Pons (tissue), 1 donor: ENCODE measurements at regions not wholly inside any gene's neighbourhood (a gene's known extent, or its start where the extent isn't known, plus 50 kb on each side); places are given as distances from the start of the nearest gene placed in this dataset.
"Not testable (repeated sequence)": the region's sequence is repeated elsewhere in the genome, so short reads cannot be mapped to it uniquely, and the experiment has no call there.

Experiments
- DNase-seq: peaks from one replicate; pipeline ENCODE4 v3.0.0-alpha.2; 2016; ENCODE audit warnings: low spot score

DNA sequence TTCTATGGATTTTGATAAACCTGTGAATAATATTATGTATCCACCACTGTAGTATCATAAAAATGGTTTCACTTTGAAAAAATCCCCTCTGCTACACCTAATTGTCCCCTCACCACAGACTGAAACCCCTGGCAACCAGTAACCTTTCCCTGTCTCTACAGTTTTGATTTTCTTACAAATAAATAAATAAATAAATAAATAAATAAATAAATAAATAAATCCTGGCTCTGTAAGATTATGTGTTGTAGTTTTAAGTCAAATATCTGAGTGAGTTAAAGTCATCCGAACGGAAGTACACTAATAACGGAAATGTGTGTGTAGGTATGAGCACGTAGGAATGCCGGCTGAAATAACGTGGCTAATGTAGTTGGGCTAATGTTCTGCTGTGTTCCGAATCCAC lies 641.5 kb downstream of the GABRG1 start:
- no peak for DNase-seq

DNA sequence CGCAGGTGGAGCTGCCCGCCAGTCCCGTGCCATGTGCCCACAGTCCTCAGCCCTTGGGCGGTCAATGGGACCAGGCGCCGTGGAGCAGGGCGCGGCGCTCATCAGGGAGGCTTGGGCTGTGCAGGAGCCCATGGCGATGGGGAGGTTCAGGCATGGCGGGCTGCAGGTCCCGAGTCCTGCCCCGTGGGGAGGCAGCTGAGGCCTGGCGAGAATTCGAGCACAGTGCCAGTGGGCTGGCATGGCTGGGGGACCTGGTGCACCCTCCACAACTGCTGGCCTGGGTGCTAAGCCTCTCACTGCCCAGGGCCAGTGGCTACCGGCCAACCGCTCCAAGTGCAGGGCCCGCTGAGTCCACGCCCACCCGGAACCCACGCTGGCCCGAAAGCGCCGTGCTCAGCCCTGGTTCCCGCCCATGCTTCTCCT lies 646.5 kb downstream of the GABRG1 start:
- DNase-seq: no peak

DNA sequence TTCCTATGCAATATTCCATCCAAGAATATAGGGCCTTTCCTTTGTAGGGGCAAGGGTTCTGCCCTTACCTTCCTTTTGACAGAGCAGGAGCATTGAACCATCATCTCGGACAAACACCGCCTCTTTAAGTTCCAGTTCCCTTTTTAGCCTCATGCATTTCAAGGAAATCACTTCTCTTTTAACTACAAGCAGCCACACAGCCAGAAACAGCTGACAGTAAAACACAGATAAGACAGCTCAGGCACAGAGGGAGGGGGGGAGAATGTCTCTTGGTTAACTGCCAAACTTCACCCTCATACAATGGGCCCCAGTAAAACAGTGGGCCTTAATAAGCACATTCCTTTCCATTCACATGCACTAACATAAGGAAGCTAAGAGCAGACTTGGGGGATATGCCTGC lies 648.3 kb downstream of the GABRG1 start:
- DNase-seq: no peak

DNA sequence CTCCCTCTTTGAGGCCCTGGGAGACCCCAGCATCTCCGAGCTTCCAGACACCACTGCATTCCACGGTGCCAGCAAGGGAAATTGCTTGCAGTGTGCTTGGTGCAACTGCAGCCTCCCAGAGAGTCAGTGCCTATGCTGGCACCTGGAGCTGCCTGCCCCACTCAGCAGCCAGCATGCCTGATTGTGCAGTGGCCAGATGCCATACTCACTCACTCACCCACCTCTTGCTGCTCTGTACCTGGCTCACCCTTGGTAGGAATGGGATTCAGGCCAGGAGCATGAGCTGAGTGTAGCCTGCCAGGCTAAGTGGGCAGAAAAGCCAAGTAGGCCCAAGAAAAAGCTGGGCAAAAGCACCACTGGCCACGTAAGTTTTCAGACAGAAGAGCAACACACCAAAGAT lies 651.4 kb downstream of the GABRG1 start:
- DNase-seq: no peak

DNA sequence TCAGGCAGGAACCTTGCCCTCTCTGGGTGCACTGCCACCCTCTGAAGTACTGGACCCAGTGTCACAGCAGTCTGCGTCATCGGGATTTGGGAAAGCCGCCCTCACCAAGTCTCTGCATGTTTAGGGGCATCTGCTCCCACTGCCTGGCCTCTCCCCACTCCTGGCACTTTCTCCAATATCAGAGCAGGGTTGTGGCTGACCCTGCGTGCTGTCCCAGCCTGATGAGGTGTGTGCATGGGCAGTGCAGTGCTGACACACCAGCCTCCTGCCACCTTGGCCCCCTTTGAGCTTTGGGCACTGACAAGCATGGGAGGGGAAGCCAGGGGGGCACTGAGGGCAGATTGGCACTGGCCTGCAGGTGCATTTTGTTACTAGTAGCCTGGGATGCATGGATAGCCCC lies 652.5 kb downstream of the GABRG1 start:
- no peak for DNase-seq

DNA sequence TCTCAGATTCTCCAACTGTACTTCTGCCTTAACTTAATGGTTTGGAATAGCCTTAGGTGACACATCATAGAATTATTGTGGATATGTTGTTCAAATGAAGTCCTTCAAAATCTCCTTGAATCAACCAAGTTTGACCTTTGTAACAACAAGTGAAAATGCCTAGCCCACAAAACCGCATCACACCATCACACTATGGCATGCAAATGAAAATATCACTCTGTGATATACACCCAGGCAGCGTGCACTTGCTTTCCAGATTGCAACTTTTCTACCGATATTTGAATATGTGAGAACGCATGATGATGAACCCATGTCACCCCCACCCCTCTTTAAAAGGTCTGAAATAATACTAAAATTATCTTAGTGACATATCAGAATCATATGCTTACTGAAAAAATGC lies 656.7 kb downstream of the GABRG1 start:
- no peak for DNase-seq

DNA sequence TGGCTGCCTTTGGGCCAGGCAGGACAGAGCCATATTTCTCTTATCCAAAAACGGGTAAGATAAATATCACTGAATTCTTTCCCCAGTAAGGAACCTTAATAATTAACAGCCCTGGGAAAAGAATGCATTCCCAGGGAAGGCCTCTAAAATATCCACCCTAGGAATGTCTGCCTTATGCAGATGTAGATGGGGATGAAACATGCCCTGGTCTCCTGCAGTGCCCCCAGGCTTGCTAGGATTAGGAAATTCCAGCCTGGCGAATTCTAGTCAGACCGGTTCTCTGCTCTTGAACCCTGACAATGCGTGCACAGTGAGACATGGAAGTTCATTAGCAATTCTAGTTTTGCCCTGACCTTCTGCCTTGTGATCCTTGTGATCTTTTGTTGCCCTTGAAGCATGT lies 663.7 kb downstream of the GABRG1 start:
- not testable (repeated sequence) for DNase-seq

DNA sequence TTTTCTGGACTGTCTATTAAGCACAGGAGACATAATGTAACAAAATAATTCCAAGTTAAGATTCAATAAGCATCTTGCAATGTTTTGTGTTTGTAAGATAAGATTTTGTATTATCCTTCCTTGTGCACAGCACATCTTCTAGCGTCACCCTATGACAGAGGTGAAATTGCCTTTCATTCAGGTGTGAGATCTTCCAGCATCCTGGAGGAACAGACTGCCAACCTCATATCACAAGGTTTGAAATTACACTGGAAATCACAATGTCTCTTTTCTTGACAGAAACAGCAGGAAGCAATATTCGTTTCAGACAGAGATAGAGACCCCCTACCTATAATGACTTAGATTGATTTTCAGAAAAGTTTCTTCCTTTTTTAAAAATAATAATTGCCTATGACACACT lies 668.6 kb downstream of the GABRG1 start:
- DNase-seq: no peak

DNA sequence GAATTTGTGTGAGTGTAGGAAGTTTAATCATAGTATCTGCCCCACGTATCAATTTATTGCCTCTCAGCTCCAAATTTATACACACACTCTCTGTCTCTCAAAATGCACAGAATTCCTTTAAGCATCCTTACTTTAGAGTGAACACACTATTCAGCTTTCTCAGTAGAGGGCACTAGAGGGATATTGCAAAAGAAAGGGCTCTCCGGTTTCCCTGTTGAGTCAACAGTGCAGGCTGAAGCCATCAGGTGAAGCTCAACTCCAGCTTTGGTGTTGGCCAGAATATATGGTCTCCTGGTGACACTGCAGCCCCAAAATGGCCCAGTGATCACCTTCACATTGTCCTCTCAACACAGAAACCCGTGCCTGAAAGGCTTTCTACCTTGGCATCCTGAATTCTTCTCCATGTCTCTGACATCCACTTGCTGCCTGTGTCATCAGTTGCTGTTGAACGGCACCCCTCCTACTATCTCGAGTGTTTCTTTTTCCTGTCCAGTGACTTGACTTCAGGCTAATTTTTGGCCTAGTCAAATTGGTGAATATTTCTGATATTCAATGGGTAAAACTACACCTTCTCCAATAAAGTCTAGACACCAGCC lies 670.5 kb downstream of the GABRG1 start:
- peak; percentile 60 for DNase-seq

DNA sequence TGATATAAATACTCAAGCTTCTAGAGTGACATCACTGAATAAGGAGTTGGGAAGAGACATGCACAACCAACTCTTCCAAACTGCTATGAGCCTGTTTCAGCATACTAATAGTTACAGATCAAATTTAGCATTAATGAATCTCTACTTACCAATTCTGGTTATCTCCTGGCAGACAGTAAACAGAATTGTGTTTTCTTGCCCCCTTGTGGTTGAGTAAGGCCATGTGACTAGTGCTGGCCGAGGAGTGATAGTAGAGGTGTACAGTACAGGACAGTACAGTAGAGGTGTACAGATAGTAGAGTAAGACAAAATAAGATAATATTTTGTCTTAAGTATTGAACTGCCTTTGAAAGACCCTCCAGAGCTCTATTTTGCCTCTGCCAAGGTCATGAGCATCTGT lies 681.4 kb downstream of the GABRG1 start:
- DNase-seq: peak; percentile 17

DNA sequence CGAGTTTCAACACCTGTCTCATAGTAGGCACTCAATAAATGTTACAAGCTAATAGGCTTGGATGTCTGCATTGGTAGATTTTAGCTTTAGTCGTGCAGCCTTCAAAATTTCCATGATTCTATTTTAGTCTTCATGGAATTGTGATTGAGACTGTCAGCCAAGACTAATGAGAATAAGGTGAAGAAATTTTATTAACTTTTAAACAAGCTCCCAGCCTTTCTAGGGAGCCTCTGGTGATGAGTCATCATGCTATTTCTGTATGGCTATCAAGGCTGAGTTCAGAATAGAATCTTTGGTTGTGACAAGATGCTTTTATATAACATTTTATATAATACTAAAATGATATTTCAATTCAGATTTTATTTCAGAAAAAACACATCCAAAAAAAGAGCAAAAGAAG lies 685.8 kb downstream of the GABRG1 start:
- no peak for DNase-seq

DNA sequence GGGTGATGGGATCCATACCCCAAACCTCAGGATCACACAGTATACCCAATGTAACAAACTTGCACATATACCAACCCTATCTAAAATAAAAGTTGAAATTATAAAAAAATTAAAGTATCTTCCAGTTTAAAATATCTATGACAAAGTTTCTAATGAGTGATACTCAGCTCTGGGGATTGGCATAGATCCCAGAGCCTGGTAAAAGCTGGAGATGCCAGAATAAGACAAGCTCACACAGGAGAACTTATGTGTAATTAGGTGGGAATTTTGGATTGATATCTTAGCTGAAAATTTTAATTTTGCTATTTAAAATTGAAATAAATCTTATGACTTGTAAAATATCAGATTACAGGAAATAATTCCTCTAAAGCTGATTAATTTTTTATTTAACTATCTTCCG lies 686.5 kb downstream of the GABRG1 start:
- no peak for DNase-seq

DNA sequence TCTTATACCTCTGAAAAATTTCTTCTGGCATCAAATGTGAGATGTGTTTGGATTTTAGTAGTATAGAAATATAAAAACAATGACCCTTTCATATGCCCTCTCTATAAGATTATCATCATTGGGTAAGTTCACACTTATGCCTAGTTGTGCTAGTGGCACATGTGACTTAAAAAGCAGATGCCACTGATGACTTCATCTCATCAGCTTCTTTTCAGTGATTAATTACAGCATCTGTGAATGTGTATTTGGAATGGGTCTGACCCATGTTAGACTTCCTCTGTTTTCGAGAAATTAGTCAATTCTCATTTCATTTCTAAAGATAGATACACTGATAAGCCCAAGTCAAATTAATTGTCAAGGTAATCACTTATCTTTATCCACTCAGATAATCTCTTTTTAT lies 698.7 kb downstream of the GABRG1 start:
- DNase-seq: no peak

DNA sequence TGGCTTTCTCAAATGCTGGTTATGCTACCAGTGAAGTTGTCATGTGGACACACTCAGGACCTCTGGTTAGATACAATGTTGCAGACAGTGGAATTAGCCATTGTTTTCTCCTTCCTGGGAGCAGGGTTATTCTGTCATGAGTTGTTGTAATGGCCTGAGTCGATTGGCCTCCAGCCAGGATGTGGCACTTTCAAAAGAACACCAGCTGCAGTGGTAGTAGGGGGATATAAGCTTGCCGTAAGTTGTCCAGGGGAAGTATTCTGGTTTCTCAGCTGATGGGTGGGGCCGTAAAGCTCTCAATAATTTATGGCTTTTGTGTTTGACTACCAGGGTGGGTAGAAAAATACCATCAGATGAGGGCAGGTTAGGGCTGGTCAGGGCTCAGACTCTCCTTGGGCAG lies 697.5 kb upstream of the GNPDA2 start:
- DNase-seq: no peak

DNA sequence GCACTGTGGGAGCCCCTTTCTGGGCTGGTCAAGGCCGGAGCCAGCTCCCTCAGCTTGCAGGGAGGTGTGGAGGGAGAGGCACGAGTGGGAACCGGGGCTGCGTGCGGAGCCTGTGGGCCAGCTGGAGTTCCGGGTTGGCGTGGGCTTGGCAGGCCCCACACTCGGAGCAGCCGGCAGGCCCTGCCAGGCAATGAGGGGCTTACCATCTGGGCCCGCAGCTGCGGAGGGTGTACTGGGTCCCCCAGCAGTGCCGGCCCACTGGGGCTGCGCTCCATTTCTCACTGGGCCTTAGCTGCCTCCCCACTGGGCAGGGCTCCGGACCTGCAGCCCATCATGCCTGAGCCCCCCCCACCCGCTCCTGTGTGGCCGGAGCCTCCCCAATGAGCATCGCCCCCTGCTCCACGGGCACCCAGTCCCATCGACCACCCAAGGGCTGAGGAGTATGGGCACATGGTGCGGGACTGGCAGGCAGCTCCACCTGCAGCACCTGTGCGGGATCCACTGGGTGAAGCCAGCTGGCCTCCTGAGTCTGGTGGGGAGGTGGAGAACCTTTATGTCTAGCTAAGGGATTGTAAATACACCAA lies 693.8 kb upstream of the GNPDA2 start:
- DNase-seq: not testable (repeated sequence)

DNA sequence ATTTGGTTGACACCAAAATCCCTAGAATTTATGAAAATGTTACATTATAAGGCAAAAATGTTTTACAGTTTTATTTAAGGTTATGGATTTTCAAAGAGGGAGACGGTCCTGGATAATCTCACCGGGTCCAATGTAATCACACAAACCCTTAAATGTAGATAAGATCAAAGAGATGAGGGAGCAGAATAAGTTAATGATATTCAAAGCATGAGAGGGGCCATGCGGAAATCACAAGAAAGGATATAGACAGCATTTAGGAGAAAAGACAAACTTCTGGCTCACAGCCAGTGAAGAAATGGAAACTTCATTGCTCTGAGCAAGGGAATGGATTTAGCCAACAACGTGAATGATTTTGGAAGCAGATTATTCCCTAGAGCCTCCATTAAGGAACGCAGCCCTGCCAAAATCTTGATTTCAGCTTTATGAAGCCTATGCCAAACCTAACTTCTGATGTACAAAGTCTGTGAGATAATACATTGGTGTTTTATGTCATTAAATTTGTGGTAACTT lies 684.4 kb upstream of the GNPDA2 start:
- no peak for DNase-seq

DNA sequence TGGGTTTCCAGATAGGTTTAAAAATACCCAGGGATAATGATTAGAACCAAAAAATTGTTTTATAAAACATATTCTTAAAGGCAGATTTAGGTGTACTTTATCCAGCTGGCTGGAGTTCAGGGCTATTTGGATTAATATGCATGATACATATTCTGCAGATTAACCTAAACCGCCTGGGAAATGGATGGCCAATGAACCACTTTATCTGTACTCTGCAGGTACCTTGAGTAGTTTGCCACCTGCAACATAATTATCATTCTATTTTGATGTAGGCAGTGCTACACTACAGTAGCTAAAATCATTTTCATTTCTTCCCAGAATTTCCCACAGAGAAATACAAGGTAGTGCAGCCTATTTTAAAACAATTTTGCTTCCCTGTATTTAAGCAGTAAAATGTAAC lies 683.2 kb upstream of the GNPDA2 start:
- DNase-seq: no peak

DNA sequence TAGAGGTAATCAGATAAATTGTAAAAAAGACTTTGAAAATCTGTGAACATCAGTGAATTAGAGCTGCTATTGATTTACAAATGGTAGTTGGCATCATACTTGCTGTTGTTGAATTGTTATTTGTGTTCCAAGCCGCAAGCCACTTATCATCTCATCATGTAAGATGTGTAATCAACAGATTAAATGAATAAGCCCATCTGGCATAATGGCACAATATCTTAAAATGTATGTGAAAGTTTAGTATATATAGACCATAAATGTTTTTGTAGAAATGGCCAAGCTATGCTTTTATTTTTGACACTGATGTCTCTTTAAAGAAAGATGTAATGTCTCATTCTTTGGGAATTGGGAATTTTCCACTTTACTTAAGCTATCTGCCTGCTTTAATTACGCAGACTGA lies 682.6 kb upstream of the GNPDA2 start:
- DNase-seq: no peak

DNA sequence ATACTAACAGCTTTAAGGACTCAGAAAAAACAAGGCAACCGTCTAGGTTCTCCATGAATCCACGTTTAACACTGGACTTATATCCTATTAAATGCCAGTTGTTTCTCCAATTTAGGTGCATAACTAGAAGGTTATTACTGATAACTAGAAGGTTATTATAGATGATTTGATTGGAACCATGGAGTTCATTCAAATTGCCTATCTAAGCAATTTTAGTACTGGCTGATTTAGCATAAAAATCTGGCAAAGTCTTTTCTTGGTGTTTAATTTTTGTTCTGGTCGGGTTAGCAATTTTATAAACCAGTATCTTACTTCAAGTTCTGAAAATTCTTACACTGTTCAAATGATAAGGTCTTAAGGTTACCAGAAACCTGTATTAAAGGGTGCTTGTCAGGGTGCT lies 672.8 kb upstream of the GNPDA2 start:
- DNase-seq: no peak

DNA sequence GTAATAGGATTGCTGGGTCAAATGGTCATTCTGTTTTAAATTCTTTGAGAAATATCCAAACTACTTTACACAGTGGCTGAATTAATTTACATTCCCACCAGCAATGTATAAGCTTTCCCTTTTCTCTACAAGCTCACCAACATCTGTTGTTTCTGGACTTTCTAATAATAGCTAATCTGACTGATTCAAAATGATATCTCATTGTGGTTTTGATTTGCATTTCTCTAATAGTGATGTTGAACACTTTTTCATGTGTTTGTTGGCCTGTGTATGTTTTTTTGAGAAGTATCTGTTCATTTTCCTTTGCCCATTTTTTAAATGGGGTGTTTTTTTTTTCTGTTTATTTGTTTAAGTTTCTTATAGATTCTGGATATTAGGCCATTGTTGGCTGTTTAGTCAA lies 659.0 kb upstream of the GNPDA2 start:
- DNase-seq: no peak

DNA sequence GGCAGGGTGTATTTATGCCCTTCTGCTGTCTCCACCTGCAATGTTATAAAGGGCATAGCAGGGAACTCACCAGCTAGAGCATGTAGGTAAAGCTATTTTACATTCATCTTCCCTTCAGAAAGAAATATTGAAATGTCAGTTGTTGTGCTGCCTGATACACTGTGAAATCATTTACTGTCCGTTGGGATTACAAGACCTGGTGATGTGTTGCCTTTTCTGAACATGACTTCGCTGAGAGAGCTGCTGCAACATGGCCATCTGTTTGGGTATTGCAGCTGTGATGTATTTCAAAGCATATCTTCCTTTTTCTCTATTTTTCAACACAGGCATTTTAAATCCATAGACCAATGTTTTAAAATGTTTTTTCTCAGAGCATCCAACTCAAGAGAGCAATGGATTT lies 644.1 kb upstream of the GNPDA2 start:
- DNase-seq: no peak

DNA sequence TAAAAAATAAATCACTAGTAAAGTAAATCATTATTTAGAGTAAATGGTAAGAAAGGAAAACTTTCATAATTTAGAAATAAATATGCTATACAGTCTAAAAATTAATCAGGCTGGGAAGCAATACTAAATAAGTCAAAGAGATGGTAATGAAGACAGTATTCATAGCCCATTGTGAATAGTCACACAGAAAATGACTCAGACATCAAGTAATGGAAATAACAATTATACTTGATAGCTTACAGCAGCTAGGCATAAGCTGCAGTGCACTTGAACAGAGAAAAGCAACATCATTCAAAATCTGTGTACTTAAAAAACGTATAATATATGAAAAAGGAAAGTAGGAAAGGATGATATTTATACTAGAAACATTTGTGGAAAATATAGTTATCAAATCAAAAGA lies 642.5 kb upstream of the GNPDA2 start:
- no peak for DNase-seq

DNA sequence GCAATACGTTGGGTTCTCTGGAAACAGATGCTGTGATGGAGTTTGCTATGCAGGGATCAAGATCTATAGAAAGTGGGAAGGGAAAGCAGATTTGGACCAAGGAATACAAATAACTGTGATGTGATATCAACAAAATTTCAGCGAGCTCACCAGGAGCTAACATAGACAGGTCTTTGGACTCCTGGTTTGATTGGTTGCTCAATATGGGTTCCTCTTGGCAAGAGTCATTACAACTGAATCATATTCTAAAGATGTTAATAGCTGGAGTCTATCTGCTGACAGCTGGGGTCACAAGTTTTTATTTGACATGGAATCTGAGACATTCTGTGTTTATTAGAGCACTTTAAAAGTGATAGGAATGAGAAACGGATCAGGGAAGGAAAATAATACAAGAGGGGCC lies 637.6 kb upstream of the GNPDA2 start:
- no peak for DNase-seq
